K562 (cell line): ENCODE measurements at regions not wholly inside any gene's neighbourhood (a gene's known extent, or its start where the extent isn't known, plus 50 kb on each side); places are given as distances from the start of the nearest gene placed in this dataset.

Experiments used
- ATF1 ChIP-seq, 2 experiments: fragments of 450-650 bp in 1 of 2; IDR thresholded peaks; 2 replicates each; pipeline ENCODE4 v1.6.1; 2016; ENCODE audit warnings: missing compliant biosample characterization in 1 of 2, missing genetic modification characterization in 1 of 2
- CCAR2 ChIP-seq: fragments of 200-400 bp; formaldehyde crosslinking; IDR thresholded peaks from 2 replicates; pipeline ENCODE4 v1.6.1; 2017; ENCODE audit warnings: mild to moderate bottlenecking, low read depth, low read length
- MXI1 ChIP-seq: IDR thresholded peaks from 2 replicates; pipeline ENCODE4 v1.6.1; 2011; ENCODE audit warnings: low read depth, mild to moderate bottlenecking, improper control_type of control experiment, low read length
- TCF3 ChIP-seq: sonication (generic); formaldehyde crosslinking; IDR thresholded peaks from 2 replicates; pipeline ENCODE4 v1.4.0; 2020; ENCODE audit warnings: mild to moderate bottlenecking, missing genetic modification reagents
- ZNF121 ChIP-seq: sonication (generic); formaldehyde crosslinking; conservative IDR thresholded peaks from 2 replicates; pipeline ENCODE4 v1.8.0; 2022; ENCODE audit warnings: missing genetic modification reagents
- ZNF75A ChIP-seq: fragments of 450-650 bp; formaldehyde crosslinking; IDR thresholded peaks from 2 replicates; pipeline ENCODE4 v1.4.0; 2020; ENCODE audit warnings: mild to moderate bottlenecking
- TF ChIP-seq, protein P1 (sequence below), 3 experiments: IDR thresholded peaks in 2 of 3; conservative IDR thresholded peaks in 1 of 3; 2 replicates each; pipeline ENCODE4 v1.5.1; 2011 to 2012; ENCODE audit warnings: low read length in 3 of 3, mild to moderate bottlenecking in 3 of 3, control low read depth in 2 of 3, improper control_type of control experiment in 1 of 3, inconsistent platforms in 1 of 3, low read depth in 1 of 3, mixed read lengths in 1 of 3, moderate library complexity in 1 of 3; ENCODE audit not compliant: insufficient read depth in 2 of 3
- TF ChIP-seq, protein P2 (sequence below): fragments of 250-450 bp; sonication (Bioruptor Pico); IDR thresholded peaks from 2 replicates; pipeline ENCODE4 v1.4.0; 2020; ENCODE audit warnings: mild to moderate bottlenecking, moderate library complexity, borderline replicate concordance

DNA sequence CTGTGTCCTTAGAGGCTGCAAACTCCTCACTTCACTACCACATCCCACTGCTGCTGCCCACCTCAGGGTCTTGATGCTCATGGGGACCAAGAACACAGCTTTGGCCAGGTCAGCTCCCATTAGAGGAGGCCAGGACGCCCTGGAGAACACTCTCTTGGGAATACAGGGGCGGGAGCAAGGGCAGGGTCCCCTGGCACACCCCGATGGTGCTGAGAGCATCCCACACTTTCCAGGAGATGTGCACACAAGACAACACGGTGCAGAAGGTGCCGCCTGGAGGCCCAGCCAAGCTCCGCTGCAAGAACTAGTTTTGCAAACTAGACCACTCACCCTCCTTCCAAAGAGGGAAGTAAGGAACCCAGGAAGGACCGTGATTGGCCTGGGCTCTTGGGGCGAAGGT is 304.4 kb upstream of the SALL3 start:
- TF ChIP-seq CCAR2: no peak
- TF ChIP-seq, protein P1, sequence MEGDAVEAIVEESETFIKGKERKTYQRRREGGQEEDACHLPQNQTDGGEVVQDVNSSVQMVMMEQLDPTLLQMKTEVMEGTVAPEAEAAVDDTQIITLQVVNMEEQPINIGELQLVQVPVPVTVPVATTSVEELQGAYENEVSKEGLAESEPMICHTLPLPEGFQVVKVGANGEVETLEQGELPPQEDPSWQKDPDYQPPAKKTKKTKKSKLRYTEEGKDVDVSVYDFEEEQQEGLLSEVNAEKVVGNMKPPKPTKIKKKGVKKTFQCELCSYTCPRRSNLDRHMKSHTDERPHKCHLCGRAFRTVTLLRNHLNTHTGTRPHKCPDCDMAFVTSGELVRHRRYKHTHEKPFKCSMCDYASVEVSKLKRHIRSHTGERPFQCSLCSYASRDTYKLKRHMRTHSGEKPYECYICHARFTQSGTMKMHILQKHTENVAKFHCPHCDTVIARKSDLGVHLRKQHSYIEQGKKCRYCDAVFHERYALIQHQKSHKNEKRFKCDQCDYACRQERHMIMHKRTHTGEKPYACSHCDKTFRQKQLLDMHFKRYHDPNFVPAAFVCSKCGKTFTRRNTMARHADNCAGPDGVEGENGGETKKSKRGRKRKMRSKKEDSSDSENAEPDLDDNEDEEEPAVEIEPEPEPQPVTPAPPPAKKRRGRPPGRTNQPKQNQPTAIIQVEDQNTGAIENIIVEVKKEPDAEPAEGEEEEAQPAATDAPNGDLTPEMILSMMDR (IDR thresholded peaks at IDR 0.05 in 2 of 3, conservative IDR thresholded peaks at IDR 0.05 in 1 of 3; ENCODE audit: insufficient read depth in 2 of 3, low read depth in 1 of 3, low read length in 3 of 3): no peak
- no peak for TF ChIP-seq MXI1
- TF ChIP-seq ZNF75A (CRISPR knock-in tag): no peak
- no peak for TF ChIP-seq TCF3 (CRISPR knock-in tag)
- no peak for TF ChIP-seq ZNF121
- no peak for TF ChIP-seq ATF1 (CRISPR knock-in tag; IDR thresholded peaks at IDR 0.05)
- TF ChIP-seq ATF1 (tag; IDR thresholded peaks at IDR 0.05): no peak
- TF ChIP-seq, protein P2, sequence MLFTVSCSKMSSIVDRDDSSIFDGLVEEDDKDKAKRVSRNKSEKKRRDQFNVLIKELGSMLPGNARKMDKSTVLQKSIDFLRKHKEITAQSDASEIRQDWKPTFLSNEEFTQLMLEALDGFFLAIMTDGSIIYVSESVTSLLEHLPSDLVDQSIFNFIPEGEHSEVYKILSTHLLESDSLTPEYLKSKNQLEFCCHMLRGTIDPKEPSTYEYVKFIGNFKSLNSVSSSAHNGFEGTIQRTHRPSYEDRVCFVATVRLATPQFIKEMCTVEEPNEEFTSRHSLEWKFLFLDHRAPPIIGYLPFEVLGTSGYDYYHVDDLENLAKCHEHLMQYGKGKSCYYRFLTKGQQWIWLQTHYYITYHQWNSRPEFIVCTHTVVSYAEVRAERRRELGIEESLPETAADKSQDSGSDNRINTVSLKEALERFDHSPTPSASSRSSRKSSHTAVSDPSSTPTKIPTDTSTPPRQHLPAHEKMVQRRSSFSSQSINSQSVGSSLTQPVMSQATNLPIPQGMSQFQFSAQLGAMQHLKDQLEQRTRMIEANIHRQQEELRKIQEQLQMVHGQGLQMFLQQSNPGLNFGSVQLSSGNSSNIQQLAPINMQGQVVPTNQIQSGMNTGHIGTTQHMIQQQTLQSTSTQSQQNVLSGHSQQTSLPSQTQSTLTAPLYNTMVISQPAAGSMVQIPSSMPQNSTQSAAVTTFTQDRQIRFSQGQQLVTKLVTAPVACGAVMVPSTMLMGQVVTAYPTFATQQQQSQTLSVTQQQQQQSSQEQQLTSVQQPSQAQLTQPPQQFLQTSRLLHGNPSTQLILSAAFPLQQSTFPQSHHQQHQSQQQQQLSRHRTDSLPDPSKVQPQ (CRISPR knock-in tag): no peak
